ENCODE measurements at regions not wholly inside any gene's neighbourhood (a gene's known extent, or its start where the extent isn't known, plus 50 kb on each side); places are given as distances from the start of the nearest gene placed in this dataset.
A peak's percentile ranks its signal among the peaks of the same experiment; 100 is the strongest.

DNA sequence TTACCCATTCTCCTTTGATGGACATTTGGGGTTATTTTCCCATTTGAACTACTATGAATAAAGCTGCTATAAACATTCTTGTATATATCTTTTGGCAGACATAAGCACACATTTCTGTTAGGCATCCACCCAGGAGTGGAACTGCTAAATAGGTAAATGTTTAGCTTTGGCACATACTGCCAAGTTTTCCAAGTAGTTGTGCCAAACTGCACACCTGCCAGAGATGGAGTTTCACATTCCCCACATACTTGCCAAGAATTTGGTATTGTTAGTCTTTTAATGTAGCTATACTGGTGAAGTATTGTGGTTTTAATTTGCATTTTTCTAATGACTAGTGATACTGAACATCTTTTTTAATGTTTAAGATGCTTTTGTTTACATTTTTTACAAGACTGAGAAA, 201.0 kb downstream of the GXYLT1 start:
- no peak for DNase-seq (ENCODE audit: low read depth)
- TF ChIP-seq, protein P1, sequence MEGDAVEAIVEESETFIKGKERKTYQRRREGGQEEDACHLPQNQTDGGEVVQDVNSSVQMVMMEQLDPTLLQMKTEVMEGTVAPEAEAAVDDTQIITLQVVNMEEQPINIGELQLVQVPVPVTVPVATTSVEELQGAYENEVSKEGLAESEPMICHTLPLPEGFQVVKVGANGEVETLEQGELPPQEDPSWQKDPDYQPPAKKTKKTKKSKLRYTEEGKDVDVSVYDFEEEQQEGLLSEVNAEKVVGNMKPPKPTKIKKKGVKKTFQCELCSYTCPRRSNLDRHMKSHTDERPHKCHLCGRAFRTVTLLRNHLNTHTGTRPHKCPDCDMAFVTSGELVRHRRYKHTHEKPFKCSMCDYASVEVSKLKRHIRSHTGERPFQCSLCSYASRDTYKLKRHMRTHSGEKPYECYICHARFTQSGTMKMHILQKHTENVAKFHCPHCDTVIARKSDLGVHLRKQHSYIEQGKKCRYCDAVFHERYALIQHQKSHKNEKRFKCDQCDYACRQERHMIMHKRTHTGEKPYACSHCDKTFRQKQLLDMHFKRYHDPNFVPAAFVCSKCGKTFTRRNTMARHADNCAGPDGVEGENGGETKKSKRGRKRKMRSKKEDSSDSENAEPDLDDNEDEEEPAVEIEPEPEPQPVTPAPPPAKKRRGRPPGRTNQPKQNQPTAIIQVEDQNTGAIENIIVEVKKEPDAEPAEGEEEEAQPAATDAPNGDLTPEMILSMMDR (IDR thresholded peaks at IDR 0.05; ENCODE audit: control insufficient read depth, insufficient read depth, low read depth, low read length, missing control alignments): no peak
- no peak overlapping the region for H3K4me3 ChIP-seq (ENCODE audit: control insufficient read depth, low read depth, low read length)

DNA sequence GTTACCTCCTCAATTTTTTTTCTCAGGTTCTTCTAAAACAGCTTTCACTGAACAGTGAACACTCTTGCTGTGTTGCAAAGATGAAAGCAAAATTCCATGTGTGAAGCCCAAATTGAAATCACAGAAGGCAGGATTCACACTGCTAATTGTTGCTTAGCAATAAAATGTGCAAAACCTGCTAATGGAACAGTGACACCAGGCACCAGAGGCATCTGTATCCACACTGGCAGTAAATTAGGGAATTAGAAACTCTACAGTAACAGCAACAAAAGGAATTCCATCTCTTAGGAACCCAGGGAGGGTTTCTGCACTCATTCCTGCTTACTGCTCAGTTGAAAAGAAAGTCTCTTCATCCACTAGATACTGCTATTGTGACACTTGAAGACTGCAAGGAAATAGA, 202.3 kb downstream of the GXYLT1 start:
- no peak for DNase-seq (ENCODE audit: low read depth)
- H3K4me3 ChIP-seq (ENCODE audit: control insufficient read depth, low read depth, low read length): no peak overlapping the region
- TF ChIP-seq, protein P1 (IDR thresholded peaks at IDR 0.05; ENCODE audit: control insufficient read depth, insufficient read depth, low read depth, low read length, missing control alignments): no peak

DNA sequence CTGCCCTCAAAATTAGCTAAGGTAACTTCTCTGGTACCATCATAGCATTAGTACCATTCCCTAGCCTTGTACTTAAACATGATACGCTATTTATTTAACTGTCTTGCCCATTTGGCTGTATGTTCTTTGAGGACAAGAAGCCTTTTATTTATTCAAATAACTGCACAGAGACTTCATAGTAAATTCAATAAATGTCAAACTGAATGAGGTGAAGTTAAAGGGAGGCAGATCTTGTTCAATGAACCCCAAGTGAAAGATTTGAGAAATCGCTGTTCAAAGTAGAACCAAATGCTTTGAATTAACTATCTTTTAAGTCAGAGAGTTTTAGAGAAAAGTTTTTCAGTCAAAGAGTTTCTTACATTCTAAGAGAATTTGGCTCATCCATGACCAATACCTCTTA, 203.6 kb downstream of the GXYLT1 start:
- no peak for DNase-seq (ENCODE audit: low read depth)
- H3K4me3 ChIP-seq (ENCODE audit: control insufficient read depth, low read depth, low read length): no peak overlapping the region
- TF ChIP-seq, protein P1 (IDR thresholded peaks at IDR 0.05; ENCODE audit: control insufficient read depth, insufficient read depth, low read depth, low read length, missing control alignments): no peak

DNA sequence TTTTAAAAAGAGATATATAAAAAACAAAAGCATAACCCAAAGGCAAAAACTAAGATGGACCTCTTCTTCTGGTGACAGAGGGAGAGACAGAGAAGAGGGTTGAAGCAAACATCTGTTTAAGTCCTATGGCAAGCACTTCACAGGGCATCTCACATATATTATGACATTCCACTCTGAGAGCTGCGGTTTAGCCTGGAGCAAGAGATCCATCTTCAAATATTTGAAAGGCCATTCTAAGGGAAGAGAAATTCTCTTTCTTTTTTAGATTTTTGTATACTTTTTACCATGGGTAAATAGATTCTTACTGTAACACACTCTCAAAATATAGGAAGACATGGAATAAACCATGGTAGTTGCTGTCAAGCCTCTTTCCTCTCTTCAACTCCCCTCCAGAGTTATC, 204.1 kb downstream of the GXYLT1 start:
- TF ChIP-seq, protein P1 (IDR thresholded peaks at IDR 0.05; ENCODE audit: control insufficient read depth, insufficient read depth, low read depth, low read length, missing control alignments): no peak
- no peak for DNase-seq (ENCODE audit: low read depth)
- no peak overlapping the region for H3K4me3 ChIP-seq (ENCODE audit: control insufficient read depth, low read depth, low read length)

DNA sequence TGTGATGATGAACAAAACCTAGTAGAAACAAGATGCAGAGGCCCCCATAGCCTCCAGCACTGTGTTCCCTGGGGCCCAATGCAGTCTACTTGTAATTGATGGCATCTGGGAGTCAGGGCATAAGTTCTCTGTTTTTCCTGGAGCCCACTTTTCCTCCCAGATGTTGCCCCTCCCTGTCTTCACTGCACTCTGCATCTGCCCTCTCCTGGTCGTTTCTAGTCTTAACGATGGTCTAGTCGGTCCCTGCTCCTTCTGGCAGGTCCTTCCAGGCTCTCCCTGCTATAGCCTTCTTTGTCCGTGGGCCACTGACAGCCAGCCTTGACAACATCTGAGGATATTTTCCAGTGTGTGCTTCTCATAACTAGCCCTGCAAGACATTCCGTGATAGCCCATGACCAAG, 208.3 kb downstream of the GXYLT1 start:
- TF ChIP-seq, protein P1 (IDR thresholded peaks at IDR 0.05; ENCODE audit: control insufficient read depth, insufficient read depth, low read depth, low read length, missing control alignments): no peak
- DNase-seq (ENCODE audit: low read depth): no peak
- no peak overlapping the region for H3K4me3 ChIP-seq (ENCODE audit: control insufficient read depth, low read depth, low read length)

DNA sequence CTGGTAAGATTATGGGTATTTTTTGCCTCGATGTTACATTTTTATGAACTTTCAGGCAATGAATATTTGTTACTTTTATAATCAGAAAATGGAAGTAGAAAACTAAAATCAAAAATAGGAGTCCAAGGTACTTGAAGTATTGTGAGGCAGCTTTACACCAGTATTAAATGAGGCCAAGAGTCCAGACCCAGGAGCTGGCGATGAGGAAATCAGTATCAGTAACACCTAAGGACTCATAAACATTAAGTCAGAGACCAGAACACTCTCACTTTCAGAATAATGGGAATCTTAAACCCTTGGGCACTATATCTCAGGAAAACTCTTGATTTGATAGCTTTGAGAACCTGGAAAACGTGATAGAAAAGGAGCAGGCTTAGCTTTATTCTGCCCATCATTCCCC, 208.8 kb downstream of the GXYLT1 start:
- TF ChIP-seq, protein P1 (IDR thresholded peaks at IDR 0.05; ENCODE audit: control insufficient read depth, insufficient read depth, low read depth, low read length, missing control alignments): no peak
- H3K4me3 ChIP-seq (ENCODE audit: control insufficient read depth, low read depth, low read length): no peak overlapping the region
- DNase-seq (ENCODE audit: low read depth): no peak

DNA sequence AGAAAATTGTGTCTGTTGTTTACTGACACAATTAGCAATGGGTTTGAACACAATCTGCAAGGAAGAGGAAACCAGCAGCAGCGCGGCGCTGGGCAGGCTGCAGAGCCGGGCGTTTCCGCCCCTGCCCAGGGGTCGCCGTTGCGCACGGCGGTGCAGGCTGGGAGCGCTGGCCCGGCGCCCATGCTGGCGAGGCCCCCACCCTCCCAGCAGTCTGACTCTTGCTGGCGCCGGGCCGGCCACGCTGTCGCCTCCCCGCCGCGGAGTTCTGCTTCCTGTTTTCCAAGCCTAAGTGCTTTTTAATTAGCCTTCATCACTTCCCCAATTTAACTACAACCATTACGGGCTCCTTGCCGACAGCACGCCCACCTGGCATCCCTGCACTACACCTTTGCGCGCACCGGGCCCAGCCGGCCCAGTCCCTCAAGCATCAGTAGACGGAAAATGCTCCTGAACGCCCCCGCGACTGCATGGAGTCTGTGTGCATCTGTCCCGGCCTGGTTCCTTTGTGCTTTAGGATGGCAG, 212.1 kb downstream of the GXYLT1 start:
- peak overlapping the region; percentile 22 for H3K4me3 ChIP-seq (ENCODE audit: control insufficient read depth, low read depth, low read length)
- TF ChIP-seq, protein P1 (IDR thresholded peaks at IDR 0.05; ENCODE audit: control insufficient read depth, insufficient read depth, low read depth, low read length, missing control alignments): no peak

More for the DNA sequence above, 212.1 kb downstream of the GXYLT1 start:
- DNase-seq (ENCODE audit: low read depth): no peak
